ENCODE measurements at regions not wholly inside any gene's neighbourhood (a gene's known extent, or its start where the extent isn't known, plus 50 kb on each side); places are given as distances from the start of the nearest gene placed in this dataset.

GRCh38 chr12:131276501-131277185, 322.9 kb downstream of the ADGRD1 start:
- TF ChIP-seq USF2 (IDR thresholded peaks at IDR 0.05; ENCODE audit: low read depth, low read length) (no peak), CTCF (conservative IDR thresholded peaks at IDR 0.05; ENCODE audit: low read depth, low read length) (no peak)

Measured in IMR-90 (cell line).